ENCODE measurements at regions not wholly inside any gene's neighbourhood (a gene's known extent, or its start where the extent isn't known, plus 50 kb on each side); places are given as distances from the start of the nearest gene placed in this dataset.

DNA sequence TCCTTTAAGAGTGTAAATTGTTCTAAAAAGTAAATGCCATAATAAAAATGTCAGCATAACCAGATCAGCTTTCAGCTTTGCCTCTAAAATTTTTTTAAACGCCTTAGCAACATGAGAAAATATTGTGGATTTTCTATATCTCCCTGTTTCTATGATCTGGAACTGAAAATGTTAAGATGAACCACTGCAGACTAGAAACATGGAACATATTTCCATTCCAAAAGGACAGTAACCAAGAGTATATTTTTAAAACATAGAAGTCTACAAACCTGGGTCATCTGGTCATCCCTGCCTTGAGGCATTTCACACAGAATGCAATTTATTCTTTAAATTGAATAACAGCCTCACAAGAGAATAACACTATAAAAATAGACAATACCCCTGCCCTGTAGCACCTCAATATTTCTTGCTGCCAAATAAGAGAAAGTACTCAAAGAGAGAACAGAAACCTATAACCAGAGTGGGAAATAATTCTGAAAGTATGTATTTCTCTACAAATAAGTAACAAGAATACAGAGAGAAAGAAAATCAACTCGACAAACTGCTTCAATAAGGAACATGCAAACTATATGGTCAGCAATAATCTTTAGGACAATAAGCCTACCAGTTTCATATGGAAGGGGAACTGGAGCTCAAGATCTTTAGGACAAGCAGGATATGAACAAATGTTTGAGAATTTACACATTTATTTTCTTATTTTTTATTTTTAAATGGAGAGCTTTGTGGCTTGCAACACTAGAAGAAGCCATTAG is 949.0 kb downstream of the EPHA3 start:
- H3K9me3 Mint-ChIP-seq (ENCODE audit: insufficient read depth): no peaks in the 10 kb centered on the region
- intact Hi-C loops (cut with micrococcal nuclease): no loop called here
- no peak overlapping the region for H3K27ac Mint-ChIP-seq
- CTCF ChIA-PET: no interaction called here
- Histone ChIP-seq H3K36me3 (replicated peaks in 1 of 2; ENCODE audit: control extremely low read depth in 1 of 2, control insufficient read depth in 1 of 2, extremely low read depth in 1 of 2, insufficient read depth in 2 of 2, low read length in 1 of 2) (no peaks in the 10 kb centered on the region), H3K79me2 (ENCODE audit: control insufficient read depth, insufficient read depth, low read length) (no peaks in the 10 kb centered on the region), H3K27ac (ENCODE audit: low read length in 2 of 2) (no peak overlapping the region), H2AFZ (ENCODE audit: insufficient read depth, low read depth, low read length, poor library complexity, severe bottlenecking) (no peak overlapping the region), H3K9me3 (ENCODE audit: control extremely low read depth in 1 of 3, control insufficient read depth in 2 of 3, insufficient read depth in 1 of 3, low read length in 2 of 3) (no peaks in the 10 kb centered on the region), H3K4me3 (ENCODE audit: control extremely low read depth in 1 of 5, extremely low read depth in 1 of 5, insufficient read depth in 1 of 5, low read depth in 2 of 5, low read length in 4 of 5) (no peak overlapping the region), H4K20me1 (ENCODE audit: control insufficient read depth, insufficient read depth, low read length, poor library complexity, severe bottlenecking) (no peaks in the 10 kb centered on the region), H3K27me3 (replicated peaks in 1 of 4; ENCODE audit: control extremely low read depth in 1 of 4, control insufficient read depth in 3 of 4, insufficient read depth in 4 of 4, low read length in 3 of 4) (no peaks in the 10 kb centered on the region), H3K4me1 (ENCODE audit: control insufficient read depth in 2 of 2, insufficient read depth in 2 of 2, low read length in 2 of 2) (no peaks in the 10 kb centered on the region), H3K9ac (ENCODE audit: low read length) (no peak overlapping the region), H3K4me2 (replicated peaks; ENCODE audit: low read depth, low read length, poor library complexity, severe bottlenecking) (no peak overlapping the region)
- no peaks in the 10 kb centered on the region for H3K4me1 Mint-ChIP-seq
- no peak for ATAC-seq (ENCODE audit: low read depth)
- POLR2A ChIA-PET: no interaction called here
- no peak for DNase-seq
- no peaks in the 10 kb centered on the region for H3K27me3 Mint-ChIP-seq
- no CpG with 5 or more reads among the region's 2 CpGs for WGBS (ENCODE audit: insufficient coverage)
- no peak overlapping the region for H3K4me3 Mint-ChIP-seq
- no peak for TF ChIP-seq EZH2 (IDR thresholded peaks at IDR 0.05; ENCODE audit: borderline replicate concordance, insufficient read depth, low read depth, low read length, poor library complexity, severe bottlenecking)
- TF ChIP-seq, protein P1, sequence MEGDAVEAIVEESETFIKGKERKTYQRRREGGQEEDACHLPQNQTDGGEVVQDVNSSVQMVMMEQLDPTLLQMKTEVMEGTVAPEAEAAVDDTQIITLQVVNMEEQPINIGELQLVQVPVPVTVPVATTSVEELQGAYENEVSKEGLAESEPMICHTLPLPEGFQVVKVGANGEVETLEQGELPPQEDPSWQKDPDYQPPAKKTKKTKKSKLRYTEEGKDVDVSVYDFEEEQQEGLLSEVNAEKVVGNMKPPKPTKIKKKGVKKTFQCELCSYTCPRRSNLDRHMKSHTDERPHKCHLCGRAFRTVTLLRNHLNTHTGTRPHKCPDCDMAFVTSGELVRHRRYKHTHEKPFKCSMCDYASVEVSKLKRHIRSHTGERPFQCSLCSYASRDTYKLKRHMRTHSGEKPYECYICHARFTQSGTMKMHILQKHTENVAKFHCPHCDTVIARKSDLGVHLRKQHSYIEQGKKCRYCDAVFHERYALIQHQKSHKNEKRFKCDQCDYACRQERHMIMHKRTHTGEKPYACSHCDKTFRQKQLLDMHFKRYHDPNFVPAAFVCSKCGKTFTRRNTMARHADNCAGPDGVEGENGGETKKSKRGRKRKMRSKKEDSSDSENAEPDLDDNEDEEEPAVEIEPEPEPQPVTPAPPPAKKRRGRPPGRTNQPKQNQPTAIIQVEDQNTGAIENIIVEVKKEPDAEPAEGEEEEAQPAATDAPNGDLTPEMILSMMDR (IDR thresholded peaks at IDR 0.05): no peak

DNA sequence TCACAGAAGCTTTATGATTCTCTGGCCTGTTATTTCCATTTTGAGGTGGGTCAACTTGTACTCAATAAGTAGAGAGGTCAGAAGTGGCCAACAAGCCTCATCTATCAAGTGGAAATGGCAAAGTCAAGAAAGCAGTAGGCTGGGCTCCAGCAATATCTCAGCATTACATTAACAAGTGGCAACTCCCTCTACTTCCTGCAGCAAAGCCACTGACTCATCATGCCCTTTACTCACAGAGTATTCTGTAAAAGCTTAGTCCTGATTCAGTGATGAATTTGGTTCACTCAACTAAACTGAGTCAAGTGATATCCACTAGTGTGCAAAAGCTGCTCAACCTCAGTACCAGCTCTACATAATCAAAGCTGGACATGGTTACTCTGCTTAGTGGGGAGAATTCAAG is 954.6 kb downstream of the EPHA3 start:
- TF ChIP-seq EZH2 (IDR thresholded peaks at IDR 0.05; ENCODE audit: borderline replicate concordance, insufficient read depth, low read depth, low read length, poor library complexity, severe bottlenecking): no peak
- TF ChIP-seq, protein P1 (IDR thresholded peaks at IDR 0.05): no peak
- intact Hi-C loops (cut with micrococcal nuclease): no loop called here
- DNase-seq (no peak), ATAC-seq (ENCODE audit: low read depth) (no peak)
- no peak overlapping the region for H3K4me3 ChIP-seq (ENCODE audit: control extremely low read depth in 1 of 5, extremely low read depth in 1 of 5, insufficient read depth in 1 of 5, low read depth in 2 of 5, low read length in 4 of 5)
- Mint-ChIP-seq H3K4me1 (no peaks in the 10 kb centered on the region), H3K9me3 (ENCODE audit: insufficient read depth) (no peaks in the 10 kb centered on the region), H3K27ac (no peak overlapping the region), H3K4me3 (no peak overlapping the region), H3K27me3 (no peaks in the 10 kb centered on the region)
- H3K79me2 ChIP-seq (ENCODE audit: control insufficient read depth, insufficient read depth, low read length): no peaks in the 10 kb centered on the region
- no peak overlapping the region for H3K4me2 ChIP-seq (replicated peaks; ENCODE audit: low read depth, low read length, poor library complexity, severe bottlenecking)
- H3K9me3 ChIP-seq (ENCODE audit: control extremely low read depth in 1 of 3, control insufficient read depth in 2 of 3, insufficient read depth in 1 of 3, low read length in 2 of 3): no peaks in the 10 kb centered on the region
- H3K27me3 ChIP-seq (replicated peaks in 1 of 4; ENCODE audit: control extremely low read depth in 1 of 4, control insufficient read depth in 3 of 4, insufficient read depth in 4 of 4, low read length in 3 of 4): no peaks in the 10 kb centered on the region
- ChIA-PET CTCF (no interaction called here), POLR2A (no interaction called here)
- H4K20me1 ChIP-seq (ENCODE audit: control insufficient read depth, insufficient read depth, low read length, poor library complexity, severe bottlenecking): no peaks in the 10 kb centered on the region
- H2AFZ ChIP-seq (ENCODE audit: insufficient read depth, low read depth, low read length, poor library complexity, severe bottlenecking): no peak overlapping the region
- H3K36me3 ChIP-seq (replicated peaks in 1 of 2; ENCODE audit: control extremely low read depth in 1 of 2, control insufficient read depth in 1 of 2, extremely low read depth in 1 of 2, insufficient read depth in 2 of 2, low read length in 1 of 2): no peaks in the 10 kb centered on the region
- no peak overlapping the region for H3K27ac ChIP-seq (ENCODE audit: low read length in 2 of 2)
- no peak overlapping the region for H3K9ac ChIP-seq (ENCODE audit: low read length)
- no peaks in the 10 kb centered on the region for H3K4me1 ChIP-seq (ENCODE audit: control insufficient read depth in 2 of 2, insufficient read depth in 2 of 2, low read length in 2 of 2)
